Stimulated activated CD4-positive, alpha-beta T cell treated with anti-CD3 and anti-CD28 coated beads, Interleukin-15, amount 100 ng/mL, for 1 hour (primary cell): ENCODE measurements at regions not wholly inside any gene's neighbourhood (a gene's known extent, or its start where the extent isn't known, plus 50 kb on each side); places are given as distances from the start of the nearest gene placed in this dataset.

Experiments
- DNase-seq, 2 donors: peaks; one replicate each; pipeline ENCODE4 v3.0.0-alpha.2; 2020; ENCODE audit warnings: low read depth in 1 of 2, low spot score in 1 of 2

DNA sequence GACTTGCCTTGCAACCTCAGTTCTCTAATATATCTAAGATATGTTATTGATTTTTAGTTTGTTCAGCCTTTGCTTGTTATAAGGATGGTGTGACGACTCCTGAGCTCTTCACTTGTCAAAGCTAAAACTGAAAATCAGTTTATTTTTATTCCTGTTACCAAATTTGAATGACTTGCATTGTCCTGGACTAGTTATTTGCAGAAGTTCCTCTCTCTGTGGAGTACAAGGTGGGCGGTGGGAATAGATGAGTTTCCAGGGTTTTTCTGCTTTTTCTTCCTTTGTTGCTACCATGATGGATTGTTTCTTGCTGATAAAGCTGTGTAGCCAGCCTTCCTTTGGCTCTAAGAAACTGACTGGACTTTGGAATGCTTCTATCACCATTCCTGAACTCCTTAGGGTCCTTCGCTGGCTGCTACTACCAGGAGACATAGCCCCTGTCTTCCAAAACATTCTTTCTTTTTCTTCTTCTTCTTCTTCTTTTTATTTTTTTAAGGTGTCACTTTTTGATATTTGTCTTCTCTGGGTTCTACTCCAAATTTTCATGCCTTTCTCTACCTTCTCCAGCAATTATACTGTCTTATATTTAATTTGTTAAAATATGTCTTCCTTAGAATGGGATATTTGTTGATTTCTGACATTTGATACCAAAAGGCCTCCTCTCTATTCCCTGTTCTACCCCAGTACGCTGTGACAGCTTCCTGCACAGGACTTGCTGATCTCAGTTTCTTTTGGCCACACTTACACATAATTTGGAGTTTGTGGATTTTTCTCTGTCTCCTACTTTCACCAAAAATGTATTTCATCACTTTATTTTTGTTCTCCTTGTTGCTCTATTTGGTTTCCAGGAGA is 145.1 kb upstream of the THRB start:
- DNase-seq: no peak

DNA sequence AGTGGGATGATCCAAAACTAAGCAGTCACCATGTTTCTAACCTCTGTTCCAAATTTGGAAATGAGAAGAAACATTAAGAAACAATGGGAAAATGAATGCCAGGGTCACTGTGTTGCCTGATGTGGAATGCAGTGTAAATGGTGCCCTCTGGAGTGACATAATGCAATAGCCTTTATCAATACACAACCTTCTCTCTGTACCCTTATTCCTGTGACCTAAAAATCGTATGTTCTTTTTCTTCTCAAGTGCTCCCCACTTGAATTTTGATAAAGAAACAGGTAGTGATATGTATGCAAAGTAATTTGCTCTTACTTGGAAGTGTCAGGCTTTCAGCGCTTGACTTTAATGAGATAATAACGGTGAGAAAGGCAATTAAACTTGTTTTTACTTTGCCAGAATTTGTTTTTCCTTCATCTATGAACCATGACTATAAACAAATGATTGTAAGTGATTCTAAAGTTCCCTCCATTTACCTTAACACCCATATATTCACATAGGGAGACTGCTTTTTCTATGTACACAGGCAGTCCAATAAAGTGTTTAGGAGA is 145.8 kb upstream of the THRB start:
- no peak for DNase-seq

DNA sequence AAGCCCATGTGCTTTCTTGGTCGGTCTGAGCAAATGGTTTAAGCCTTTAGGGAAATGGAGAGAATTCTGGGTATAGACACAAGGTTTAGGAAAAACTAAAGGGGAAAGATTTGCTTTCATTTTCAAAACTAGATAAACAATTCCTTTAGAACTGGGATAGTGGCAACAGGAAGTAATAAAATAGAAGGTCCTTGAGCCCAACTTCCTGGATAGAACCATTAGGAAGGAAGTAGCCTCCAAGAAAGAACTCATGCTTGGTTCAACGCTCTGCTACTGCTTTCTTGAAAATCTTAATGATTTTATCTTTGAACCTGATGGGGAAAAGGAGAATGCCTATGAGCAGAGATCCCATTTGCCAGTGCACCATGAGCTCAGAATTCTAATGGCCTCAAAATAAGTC is 147.0 kb upstream of the THRB start:
- no peak for DNase-seq

DNA sequence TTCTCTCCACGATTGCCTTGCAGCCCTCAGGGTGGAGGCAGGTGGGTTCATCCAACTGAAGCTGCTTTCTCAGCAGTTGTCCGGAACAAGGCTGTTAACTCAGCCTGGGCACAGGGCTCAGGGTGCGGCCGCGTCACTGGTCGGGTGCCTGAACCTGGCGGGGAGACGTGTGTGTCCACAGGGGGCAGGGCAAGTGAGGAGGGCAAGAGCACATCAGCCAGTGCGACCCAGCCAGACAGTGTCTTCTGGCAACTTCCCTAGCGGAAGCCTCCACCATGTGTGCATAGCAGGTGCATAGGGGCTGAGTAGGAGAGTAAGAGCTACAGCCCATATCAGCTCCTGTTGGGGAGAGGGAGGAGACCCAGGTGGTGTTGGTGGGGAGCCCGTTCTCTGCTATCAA is 150.4 kb upstream of the THRB start:
- no peak for DNase-seq

DNA sequence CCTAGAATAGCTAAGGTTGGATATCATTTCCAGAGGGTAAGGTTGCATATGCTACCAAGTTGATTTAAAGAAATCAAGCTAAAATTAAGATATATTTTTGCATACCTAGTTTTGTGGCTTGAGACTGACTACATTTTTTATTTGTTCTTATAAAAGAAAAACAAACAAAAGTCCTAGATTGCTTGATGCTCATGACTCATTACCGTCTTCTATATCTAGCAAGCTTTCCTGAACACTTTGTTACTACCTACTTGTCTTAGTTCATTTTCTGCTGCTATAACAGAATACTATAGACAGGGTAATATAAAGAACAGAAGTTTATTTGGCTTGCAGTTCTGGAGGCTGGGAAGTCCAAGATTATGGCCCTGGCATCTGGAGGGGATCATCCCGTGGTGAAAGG is 152.1 kb upstream of the THRB start:
- no peak for DNase-seq

DNA sequence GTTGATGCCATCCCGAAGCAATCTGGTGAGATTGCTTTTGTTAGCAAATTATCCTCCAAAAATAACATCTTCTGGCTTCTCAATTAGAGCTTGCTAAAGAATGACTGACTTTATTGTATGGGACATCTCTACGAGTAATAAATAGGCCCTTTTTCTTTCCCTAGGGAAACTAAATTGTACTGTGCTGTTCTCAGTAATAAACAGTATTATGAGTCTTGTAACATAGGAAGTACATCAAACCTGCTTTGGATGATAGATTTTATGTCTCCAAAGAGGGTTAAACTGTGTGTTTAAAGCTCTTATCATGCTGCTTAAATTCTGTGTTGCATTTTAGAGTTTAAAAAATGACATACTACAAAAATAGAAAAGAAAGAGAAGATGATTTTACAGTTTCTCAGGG is 153.4 kb upstream of the THRB start:
- no peak for DNase-seq

DNA sequence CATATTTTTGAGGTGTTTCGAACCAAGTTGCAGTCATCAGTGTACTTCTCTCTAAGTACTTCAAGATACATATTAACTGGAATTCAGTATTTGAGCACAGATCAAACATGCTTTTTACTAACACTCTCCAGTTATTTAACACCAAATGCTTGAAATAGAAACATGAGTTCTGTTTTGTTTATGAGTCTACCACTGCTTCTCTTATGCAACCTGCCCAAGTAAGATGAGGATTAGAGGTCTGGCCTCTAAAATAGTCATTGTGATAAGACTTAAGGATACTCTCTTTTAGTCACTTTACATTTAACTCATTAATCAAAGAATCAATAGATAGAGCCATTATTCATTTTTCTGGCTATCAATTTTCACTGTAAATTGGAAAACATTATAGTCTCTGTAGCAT is 156.2 kb upstream of the THRB start:
- no peak for DNase-seq

DNA sequence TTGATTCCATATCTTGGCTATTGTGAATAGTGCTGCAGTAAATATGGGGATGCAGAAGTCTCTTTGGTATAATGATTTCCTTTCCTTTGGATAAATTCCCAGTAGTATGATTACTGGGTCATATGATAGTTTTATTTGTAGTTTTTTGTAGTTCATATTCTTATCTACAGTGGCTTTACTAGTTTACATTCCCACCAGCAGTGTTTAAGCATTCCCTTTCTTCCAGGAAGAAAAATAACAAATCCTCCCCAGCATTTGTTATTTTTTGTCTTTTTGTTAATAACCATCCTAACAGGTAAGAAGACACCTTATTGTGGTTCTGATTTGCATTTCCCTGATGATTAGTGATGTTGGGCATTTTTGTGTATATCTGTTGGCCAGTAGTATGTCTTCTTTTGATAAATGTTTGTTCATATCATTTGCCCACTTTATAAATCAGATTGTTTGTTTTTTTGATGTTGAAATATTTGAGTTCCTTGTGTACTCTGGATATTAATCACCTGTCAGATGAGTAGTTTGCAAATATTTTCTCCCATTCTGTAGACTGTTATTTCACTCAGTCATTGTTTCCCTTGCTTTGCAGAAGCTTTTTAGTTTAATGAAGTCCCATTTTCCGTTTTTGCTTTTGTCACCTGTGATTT is 163.3 kb upstream of the THRB start:
- DNase-seq: no peak

DNA sequence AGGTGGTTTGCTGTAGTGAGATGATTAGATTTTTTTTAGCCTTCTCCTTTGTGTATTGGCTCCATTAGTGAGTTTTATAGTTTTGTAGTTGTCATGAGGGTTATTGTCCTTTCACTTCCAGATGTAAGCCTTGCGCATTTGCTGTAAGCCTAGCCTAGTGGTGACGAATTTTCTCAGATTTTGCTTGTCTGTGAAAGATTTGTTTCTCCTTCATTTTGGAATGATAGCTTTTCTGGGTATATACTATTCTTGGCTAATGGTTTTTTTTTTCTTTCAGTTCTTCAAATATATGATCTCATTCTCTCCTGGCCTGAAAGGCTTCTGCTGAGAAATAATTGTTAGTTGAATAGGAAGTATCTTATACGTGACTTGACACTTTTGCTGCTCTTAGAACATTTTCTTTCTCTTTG is 166.5 kb upstream of the THRB start:
- no peak for DNase-seq

DNA sequence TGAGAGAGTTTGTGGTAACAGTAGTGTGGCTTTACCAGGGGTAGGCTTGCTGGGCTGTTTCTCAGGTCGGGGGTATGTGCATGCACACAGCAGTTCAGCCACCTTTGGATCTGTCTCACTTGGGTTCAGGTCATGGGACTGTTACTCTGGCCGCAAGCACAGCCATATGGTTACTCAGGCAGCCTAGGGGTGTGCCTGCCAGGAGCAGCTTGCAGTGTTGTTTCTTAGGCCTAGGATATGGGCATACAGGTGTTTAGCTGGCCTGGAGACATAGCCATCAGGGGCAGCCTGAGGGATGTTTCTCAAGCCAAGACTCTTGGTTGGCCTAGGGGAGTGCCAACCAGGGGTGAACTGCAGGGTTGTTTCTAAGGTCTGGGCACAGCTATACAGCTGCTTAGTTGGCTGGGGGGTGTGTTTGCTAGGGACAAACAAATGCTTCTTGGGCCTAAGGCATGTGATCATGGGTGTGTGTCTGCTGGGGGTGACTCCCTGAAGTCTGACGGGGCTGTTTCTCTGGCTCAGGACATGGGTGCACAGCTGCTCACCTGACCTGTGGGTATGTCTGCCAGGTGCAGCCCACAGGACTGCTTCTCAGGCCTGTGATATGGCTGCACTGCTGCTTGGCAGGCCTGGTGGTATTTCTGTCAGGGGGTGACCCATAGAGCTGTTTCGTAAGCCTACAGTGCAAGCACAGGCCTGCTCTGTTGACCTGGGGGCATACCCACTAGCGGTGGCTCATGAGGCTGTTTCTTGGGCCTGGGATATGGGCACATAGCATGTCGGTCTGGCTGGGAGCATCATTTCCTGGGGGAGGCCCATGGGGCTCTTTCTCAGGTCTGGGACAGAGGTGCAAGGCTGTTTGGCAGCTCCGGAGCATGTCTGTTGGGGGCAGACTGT is 168.0 kb upstream of the THRB start:
- DNase-seq: no peak

DNA sequence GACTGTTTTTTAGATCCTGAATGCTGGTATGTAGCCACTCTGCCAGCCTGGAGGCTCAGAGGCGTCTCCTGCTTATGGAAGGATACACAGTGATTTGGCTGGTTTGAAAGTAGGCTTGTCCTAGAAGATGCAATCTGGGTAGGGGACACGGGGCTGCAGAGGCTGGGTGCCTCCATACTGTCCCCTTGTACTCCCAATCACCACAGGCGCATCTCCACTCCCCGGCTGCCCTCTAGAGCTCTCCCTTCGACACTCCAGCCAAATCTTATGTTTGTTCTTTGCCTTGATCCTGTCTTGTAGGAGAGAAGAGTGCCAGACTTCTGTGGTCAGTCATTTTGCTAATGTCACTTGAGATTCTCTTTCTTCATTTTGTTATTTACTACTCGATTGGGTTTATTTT is 168.8 kb upstream of the THRB start:
- DNase-seq: no peak

DNA sequence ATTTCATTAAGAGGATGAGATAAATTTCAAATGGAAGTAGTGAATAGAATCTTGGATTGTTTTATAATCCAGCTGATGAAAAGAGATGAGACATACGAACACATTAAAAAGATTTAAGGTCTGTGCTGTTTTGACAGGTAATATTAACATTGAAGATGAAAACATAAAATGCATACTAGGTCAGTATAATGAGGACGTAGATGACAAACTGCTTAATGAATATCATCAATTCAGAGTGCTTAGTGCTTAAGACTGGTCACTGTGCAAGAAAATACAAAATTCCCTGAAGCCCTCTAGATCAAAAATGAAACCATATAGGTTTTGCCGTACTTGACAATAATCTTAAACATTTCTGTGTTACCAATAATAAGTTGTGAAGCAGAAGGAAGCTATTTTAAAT is 173.4 kb upstream of the THRB start:
- DNase-seq: no peak

DNA sequence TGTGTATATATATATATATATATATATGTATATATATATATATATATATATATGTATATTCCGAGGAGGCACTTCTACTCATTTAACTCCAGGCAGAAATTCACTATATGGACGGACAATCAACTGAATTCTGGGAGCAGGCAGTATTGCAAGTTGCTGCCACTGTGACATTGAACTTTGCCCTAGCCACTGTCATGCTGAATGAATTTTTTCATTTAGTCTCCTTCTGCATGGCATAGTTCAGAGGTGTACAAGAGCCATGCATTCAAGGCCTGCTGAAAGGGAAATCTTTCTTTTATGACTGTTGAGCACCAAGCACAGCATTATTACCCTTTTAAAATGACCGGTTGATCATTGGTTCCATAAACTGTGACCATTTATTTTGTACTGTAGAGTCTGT is 176.2 kb upstream of the THRB start:
- no peak for DNase-seq

DNA sequence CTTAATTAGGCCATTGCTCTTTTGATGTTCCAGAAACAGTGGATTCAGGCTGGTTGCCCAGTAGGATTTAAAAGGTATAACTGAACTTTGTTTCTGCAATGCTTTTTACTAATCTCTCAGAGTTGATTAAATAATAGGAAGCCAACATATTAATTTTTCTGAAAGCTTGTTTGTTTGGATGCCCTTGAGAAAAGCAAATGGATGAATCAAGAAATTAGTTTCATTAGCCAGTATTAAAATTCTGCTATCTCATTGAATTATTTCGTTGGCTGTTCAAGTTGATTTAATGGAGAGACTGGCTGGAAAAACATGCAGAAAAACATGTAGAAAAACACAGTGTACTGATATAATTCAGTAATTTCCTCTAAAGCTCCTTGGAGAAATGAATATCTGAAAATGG is 178.9 kb upstream of the THRB start:
- no peak for DNase-seq

DNA sequence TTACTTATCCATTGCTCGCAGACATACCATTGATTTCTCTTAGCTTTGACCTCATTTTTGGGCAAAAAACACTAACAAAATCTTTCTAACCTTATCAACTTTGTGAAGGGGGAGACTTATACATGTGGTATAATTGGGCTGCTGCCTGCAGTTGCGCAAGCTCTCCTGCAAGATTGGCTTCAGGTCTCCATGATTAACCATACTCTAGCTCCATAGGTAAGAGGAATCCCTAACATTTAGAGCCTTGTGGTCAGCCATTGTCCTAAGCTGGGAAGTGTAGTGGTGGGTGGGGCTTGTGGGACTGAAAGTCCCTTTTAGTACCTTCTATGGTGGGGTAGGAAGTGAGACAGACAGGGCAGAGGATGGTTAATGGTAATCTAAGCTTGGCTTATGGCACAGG is 179.6 kb upstream of the THRB start:
- no peak for DNase-seq

DNA sequence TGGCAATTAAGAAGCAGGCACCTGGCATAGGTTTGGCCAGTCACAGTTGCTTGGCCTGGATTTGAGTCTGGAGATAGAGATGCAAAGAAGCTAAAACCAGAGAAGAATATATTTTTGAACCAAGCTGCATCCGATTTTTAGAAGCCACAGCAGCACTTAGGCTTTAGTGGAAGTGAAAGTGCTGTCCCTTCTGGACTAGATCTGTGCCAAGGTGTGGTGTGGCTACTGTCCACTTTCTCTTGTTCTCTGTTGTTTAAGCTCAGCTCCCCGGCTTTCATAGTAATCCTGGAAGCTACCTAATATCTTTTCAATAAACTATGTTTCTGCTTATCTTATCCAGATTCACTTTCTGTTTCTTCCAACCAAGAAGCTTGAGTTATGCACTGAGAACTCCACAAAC is 183.4 kb upstream of the THRB start:
- no peak for DNase-seq

DNA sequence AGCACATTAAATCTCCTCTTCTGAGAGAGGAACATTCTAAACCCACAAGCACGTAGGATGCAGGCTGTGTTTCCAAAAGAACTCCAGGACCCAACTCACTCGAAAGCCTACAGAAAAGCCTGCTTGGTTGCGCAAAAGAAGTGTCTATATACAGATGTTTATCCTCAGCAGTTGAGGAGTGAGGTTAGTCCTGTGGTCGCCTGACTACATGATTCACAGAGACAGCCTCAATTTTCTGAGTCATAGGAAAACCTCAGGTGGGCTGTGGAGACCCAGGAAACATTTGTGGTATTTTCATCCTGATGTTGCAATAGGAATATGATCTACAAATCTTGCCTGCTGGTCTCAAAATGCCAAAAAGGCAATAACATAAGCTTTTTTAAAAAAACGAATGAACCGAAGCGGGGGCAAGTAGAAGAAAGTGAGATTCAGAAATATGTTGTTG is 183.8 kb upstream of the THRB start:
- DNase-seq: no peak

DNA sequence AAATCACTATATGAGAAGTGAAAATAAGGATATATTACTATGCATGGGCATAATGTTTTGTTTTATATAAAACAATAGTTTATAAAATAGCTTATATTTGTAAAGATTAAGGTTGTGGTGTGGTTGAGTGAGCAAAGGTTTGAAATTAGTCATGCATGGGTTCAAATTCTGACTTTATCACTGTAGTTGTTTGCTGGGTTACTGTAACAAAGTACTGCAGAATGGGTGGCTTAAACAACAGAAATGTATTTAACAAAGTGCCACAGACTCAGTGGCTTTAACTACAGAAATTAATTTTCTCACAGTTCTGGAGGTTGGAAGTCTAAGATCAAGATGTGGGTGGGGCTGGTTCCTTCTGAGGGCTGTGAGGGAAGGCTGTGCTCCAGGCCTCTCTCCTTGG is 184.8 kb upstream of the THRB start:
- DNase-seq: no peak

DNA sequence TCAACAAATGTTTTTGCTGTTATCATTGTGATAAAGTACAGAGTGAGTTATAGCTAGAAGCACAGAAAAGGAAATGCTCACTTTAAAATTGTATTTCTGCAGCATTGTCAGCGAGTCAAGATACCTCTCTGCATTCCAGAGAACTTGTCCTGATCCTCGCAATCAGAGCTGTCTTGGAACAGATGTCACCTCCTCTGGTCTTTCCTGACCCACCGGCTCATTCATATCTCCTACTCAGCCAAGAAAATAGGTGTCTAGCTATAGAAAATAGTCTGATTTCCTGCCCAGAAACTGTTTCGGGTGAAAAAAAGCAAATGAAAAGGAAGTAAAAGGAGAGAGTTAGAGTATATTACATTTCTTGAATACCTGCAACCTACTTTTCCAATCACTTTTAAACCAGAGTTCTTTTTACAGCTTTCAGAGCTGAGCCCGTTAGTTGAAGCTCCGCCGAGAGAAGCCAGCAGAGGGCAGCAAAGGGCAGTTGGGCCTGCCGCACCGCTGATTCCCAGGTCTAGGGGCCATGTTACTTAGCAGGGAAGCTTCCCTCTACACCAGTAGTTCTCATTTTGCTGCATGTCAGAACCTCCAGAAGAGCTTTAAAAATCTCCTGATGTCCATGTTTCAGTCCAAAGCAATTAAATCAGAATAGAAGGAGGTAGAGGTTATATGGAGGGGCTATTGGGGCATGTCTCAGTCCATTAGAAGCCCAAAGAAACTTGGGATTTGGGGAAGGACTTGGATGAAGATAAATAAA is 185.7 kb upstream of the THRB start:
- peak in 1 of 2 donors; percentile 12 for DNase-seq

DNA sequence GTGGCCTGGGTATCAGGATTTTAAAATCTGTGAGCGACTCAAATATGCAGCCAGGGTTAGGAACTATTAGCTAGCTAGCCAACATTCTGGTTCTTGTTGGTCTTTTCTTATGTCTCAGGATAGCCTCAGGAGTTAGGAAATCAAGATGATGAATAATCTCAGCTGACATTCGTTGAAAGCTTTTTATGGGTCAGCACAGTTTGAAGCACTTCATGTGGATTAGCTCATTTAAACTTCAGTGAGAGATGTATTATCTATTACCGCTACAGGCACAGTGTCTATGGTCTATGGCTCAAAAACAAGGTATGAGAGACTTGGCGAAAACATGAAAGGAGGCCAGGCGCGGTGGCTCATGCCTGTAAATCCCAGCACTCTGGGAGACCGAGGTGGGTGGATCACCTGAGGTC is 187.5 kb upstream of the THRB start:
- no peak for DNase-seq

DNA sequence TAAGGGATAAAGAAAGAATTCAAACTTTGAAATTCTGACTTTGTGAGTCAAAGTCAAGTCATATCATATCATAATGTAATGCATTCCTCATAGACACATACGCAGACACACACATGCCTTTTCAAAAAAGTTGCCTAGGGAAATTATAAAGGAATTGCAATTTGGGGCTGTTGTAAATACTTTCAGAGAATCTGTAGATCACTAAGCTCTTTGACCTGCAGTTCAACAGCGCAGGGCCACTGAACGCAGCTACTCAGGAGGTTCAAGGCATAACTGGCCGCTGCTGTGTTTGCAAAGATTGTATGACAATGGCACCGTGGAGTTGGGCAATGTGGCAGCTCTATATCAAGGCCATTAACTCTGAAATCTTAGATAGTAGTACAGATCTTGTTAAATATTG is 188.4 kb upstream of the THRB start:
- DNase-seq: no peak
